Liver (tissue), 8 donors: ENCODE measurements at regions not wholly inside any gene's neighbourhood (a gene's known extent, or its start where the extent isn't known, plus 50 kb on each side); places are given as distances from the start of the nearest gene placed in this dataset.
A peak's percentile ranks its signal among the peaks of the same experiment; 100 is the strongest.

Experiments used
- DNase-seq: peaks from one replicate; pipeline ENCODE4 v3.0.0-alpha.2; 2017; ENCODE audit warnings: low spot score
- H3K27ac ChIP-seq, 2 donors: one replicate each; pipeline ENCODE4 v1.7.0; 2013; ENCODE audit warnings: inconsistent platforms in 2 of 2, low read length in 2 of 2, control low read depth in 1 of 2, low read depth in 1 of 2, mild to moderate bottlenecking in 1 of 2
- H3K27me3 ChIP-seq, 4 donors: one replicate each; pipeline versions ENCODE4 v1.6.1 to v1.7.0; 2013; ENCODE audit warnings: low read length in 3 of 4, inconsistent platforms in 1 of 4, mild to moderate bottlenecking in 1 of 4, moderate library complexity in 1 of 4; ENCODE audit not compliant: control insufficient read depth in 4 of 4, insufficient read depth in 4 of 4
- H3K36me3 ChIP-seq, 4 donors: one replicate each; pipeline versions ENCODE4 v1.6.1 to v1.7.0; 2013; ENCODE audit warnings: low read length in 3 of 4, mild to moderate bottlenecking in 3 of 4, low read depth in 1 of 4, moderate library complexity in 1 of 4; ENCODE audit not compliant: control insufficient read depth in 4 of 4, insufficient read depth in 3 of 4
- H3K4me1 ChIP-seq, 4 donors: one replicate each; pipeline versions ENCODE4 v1.6.1 to v1.7.0; 2013; ENCODE audit warnings: low read length in 3 of 4, mild to moderate bottlenecking in 3 of 4, moderate library complexity in 1 of 4; ENCODE audit not compliant: control insufficient read depth in 4 of 4, insufficient read depth in 4 of 4
- H3K4me3 ChIP-seq, 3 donors: one replicate each; pipeline versions ENCODE4 v1.6.1 to v1.7.0; 2013; ENCODE audit warnings: low read length in 3 of 3, control low read depth in 1 of 3, low read depth in 1 of 3, mild to moderate bottlenecking in 1 of 3
- H3K9ac ChIP-seq, 2 donors: one replicate each; pipeline ENCODE4 v1.7.0; 2013; ENCODE audit warnings: low read length in 2 of 2, mild to moderate bottlenecking in 2 of 2, moderate library complexity in 2 of 2, control low read depth in 1 of 2, low read depth in 1 of 2
- H3K9me3 ChIP-seq, 4 donors: one replicate each; pipeline versions ENCODE4 v1.6.1 to v1.7.0; 2013; ENCODE audit warnings: low read length in 3 of 4; ENCODE audit not compliant: control insufficient read depth in 4 of 4
- ATF3 ChIP-seq: IDR thresholded peaks from 2 replicates; pipeline ENCODE4 v1.6.1; 2016; ENCODE audit warnings: antibody characterized with exemption
- CTCF ChIP-seq: fragments of 150-350 bp; IDR thresholded peaks from 2 replicates; pipeline ENCODE4 v1.5.1; 2017; ENCODE audit warnings: improper control_type of control experiment, low read depth, low read length; ENCODE audit not compliant: missing input control
- EGR1 ChIP-seq, 2 donors: IDR thresholded peaks; 2 replicates each; pipeline ENCODE4 v1.6.1; 2016 to 2018; ENCODE audit warnings: antibody characterized with exemption in 2 of 2, low read depth in 2 of 2
- FOXA1 ChIP-seq: IDR thresholded peaks from 2 replicates; pipeline ENCODE4 v1.6.1; 2016; ENCODE audit warnings: antibody characterized with exemption
- FOXA2 ChIP-seq: IDR thresholded peaks from 2 replicates; pipeline ENCODE4 v1.6.1; 2016; ENCODE audit warnings: antibody characterized with exemption
- HNF4A ChIP-seq, 2 donors: conservative IDR thresholded peaks; 2 replicates each; pipeline ENCODE4 v1.6.1; 2016; ENCODE audit warnings: antibody characterized with exemption in 2 of 2, mild to moderate bottlenecking in 2 of 2
- HNF4G ChIP-seq: IDR thresholded peaks from 2 replicates; pipeline ENCODE4 v1.6.1; 2016; ENCODE audit warnings: antibody characterized with exemption
- RAD21 ChIP-seq, 2 donors: IDR thresholded peaks; 2 replicates each; pipeline ENCODE4 v1.6.1; 2016; ENCODE audit warnings: antibody characterized with exemption in 2 of 2, mild to moderate bottlenecking in 2 of 2
- REST ChIP-seq: IDR thresholded peaks from 2 replicates; pipeline ENCODE4 v1.6.1; 2016; ENCODE audit warnings: antibody characterized with exemption, mild to moderate bottlenecking
- RXRA ChIP-seq, 2 donors: IDR thresholded peaks; 2 replicates each; pipeline ENCODE4 v1.6.1; 2017 to 2018; ENCODE audit warnings: antibody characterized with exemption in 2 of 2, mild to moderate bottlenecking in 1 of 2
- TAF1 ChIP-seq: conservative IDR thresholded peaks from 2 replicates; pipeline ENCODE4 v1.6.1; 2016; ENCODE audit warnings: antibody characterized with exemption, mild to moderate bottlenecking
- YY1 ChIP-seq: IDR thresholded peaks from 2 replicates; pipeline ENCODE4 v1.6.1; 2016; ENCODE audit warnings: antibody characterized with exemption, mild to moderate bottlenecking
- WGBS: extraction: QIAGEN DNeasy Blood & Tissue Kit; methylation state at CpG from one replicate; pipeline ENCODE4 v1.1.7; 2013; 5-methylcytosine and 5-hydroxymethylcytosine counted together
- TF ChIP-seq, protein P1 (sequence below): IDR thresholded peaks from 2 replicates; pipeline ENCODE4 v1.6.1; 2016; ENCODE audit warnings: antibody characterized with exemption
- TF ChIP-seq, protein P2 (sequence below): IDR thresholded peaks from 2 replicates; pipeline ENCODE4 v1.6.1; 2016; ENCODE audit warnings: antibody characterized with exemption
- donor health status: healthy.
- donor health status: healthy.
- donor health status: healthy.
- donor health status: healthy.
- donor health status: healthy.

GRCh38 chr6:14977747-14978382, 268.0 kb upstream of the JARID2 start:
- H3K9ac ChIP-seq: no peak overlapping the region
- H3K9me3 ChIP-seq: no peaks in the 10 kb centered on the region
- no peak overlapping the region for H3K27ac ChIP-seq
- WGBS: 98% methylated on average over 1 of the region's 1 CpG
- H3K36me3 ChIP-seq: no peaks in the 10 kb centered on the region
- no peak overlapping the region for H3K4me3 ChIP-seq
- H3K4me1 ChIP-seq: no peaks in the 10 kb centered on the region
- no peak for DNase-seq
- TF ChIP-seq CTCF: no peak
- TF ChIP-seq HNF4A (conservative IDR thresholded peaks at IDR 0.05): peak; percentile 72 to 78
- TF ChIP-seq RAD21 (IDR thresholded peaks at IDR 0.05): peak; percentile 34 to 52
- peak; percentile 83 to 89 for TF ChIP-seq RXRA (IDR thresholded peaks at IDR 0.05)
- TF ChIP-seq YY1: peak; percentile 30
- no peak for TF ChIP-seq EGR1 (IDR thresholded peaks at IDR 0.05; ENCODE audit: low read depth in 2 of 2)
- peak; percentile 71 for TF ChIP-seq ATF3
- peak; percentile 22 for TF ChIP-seq FOXA2
- no peaks in the 10 kb centered on the region for H3K27me3 ChIP-seq

- H3K27me3 ChIP-seq: no peaks in the 10 kb centered on the region
- TF ChIP-seq EGR1 (IDR thresholded peaks at IDR 0.05; ENCODE audit: low read depth in 2 of 2) (no peak), HNF4G (no peak), FOXA1 (no peak), TAF1 (no peak), FOXA2 (no peak), REST (no peak)
- TF ChIP-seq, protein P1, sequence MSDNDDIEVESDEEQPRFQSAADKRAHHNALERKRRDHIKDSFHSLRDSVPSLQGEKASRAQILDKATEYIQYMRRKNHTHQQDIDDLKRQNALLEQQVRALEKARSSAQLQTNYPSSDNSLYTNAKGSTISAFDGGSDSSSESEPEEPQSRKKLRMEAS: no peak
- TF ChIP-seq, protein P2, sequence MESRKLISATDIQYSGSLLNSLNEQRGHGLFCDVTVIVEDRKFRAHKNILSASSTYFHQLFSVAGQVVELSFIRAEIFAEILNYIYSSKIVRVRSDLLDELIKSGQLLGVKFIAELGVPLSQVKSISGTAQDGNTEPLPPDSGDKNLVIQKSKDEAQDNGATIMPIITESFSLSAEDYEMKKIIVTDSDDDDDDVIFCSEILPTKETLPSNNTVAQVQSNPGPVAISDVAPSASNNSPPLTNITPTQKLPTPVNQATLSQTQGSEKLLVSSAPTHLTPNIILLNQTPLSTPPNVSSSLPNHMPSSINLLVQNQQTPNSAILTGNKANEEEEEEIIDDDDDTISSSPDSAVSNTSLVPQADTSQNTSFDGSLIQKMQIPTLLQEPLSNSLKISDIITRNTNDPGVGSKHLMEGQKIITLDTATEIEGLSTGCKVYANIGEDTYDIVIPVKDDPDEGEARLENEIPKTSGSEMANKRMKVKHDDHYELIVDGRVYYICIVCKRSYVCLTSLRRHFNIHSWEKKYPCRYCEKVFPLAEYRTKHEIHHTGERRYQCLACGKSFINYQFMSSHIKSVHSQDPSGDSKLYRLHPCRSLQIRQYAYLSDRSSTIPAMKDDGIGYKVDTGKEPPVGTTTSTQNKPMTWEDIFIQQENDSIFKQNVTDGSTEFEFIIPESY: no peak
- 82% methylated on average over 8 of the region's 8 CpGs for WGBS
- peaks cover 0 to 9% (median 6%) of the 10 kb centered on the region in 4 donors for H3K4me1 ChIP-seq
- H3K4me3 ChIP-seq: no peak overlapping the region
- no peak for DNase-seq
- H3K27ac ChIP-seq: no peak overlapping the region
- H3K9ac ChIP-seq: no peak overlapping the region
- H3K36me3 ChIP-seq: no peaks in the 10 kb centered on the region
- no peaks in the 10 kb centered on the region for H3K9me3 ChIP-seq
These were observed 263.9 kb upstream of the JARID2 start for GRCh38 chr6:14981960-14982359.
